Cardiac muscle cell (in vitro differentiated cells and primary cell): ENCODE measurements at regions not wholly inside any gene's neighbourhood (a gene's known extent, or its start where the extent isn't known, plus 50 kb on each side); places are given as distances from the start of the nearest gene placed in this dataset.

Experiments used
- DNase-seq, 2 donors: peaks; one replicate each; pipeline versions ENCODE4 v3.0.0 to v3.0.0-alpha.2; 2010 to 2017; ENCODE audit warnings: low read depth in 1 of 2, low spot score in 1 of 2
- H3K27ac ChIP-seq: fragments of 200-600 bp; sonication (generic); 2 replicates; pipeline ENCODE4 v1.5.1; 2016
- H3K27me3 ChIP-seq: fragments of 200-600 bp; sonication (generic); 2 replicates; pipeline ENCODE4 v1.6.0; 2016; ENCODE audit warnings: control low read depth
- H3K36me3 ChIP-seq: fragments of 200-600 bp; sonication (generic); 2 replicates; pipeline ENCODE4 v1.5.1; 2016; ENCODE audit warnings: control low read depth
- H3K4me1 ChIP-seq: fragments of 200-600 bp; sonication (generic); 2 replicates; pipeline ENCODE4 v1.8.1; 2017; ENCODE audit warnings: low read depth, mild to moderate bottlenecking, mixed run types
- H3K4me3 ChIP-seq: fragments of 200-600 bp; sonication (generic); 2 replicates; pipeline ENCODE4 v1.5.1; 2016; ENCODE audit warnings: mild to moderate bottlenecking
- H3K9me3 ChIP-seq: fragments of 200-600 bp; sonication (generic); 2 replicates; pipeline ENCODE4 v1.5.1; 2017; ENCODE audit warnings: low read depth, mild to moderate bottlenecking, control low read depth
- CTCF ChIP-seq: IDR thresholded peaks from 2 replicates; pipeline ENCODE4 v1.5.1; 2012; ENCODE audit warnings: low read depth, mild to moderate bottlenecking, low read length

- Histone ChIP-seq H3K27ac (no peak overlapping the region), H3K36me3 (no peaks in the 10 kb centered on the region), H3K27me3 (no peaks in the 10 kb centered on the region), H3K4me3 (no peak overlapping the region), H3K9me3 (no peaks in the 10 kb centered on the region), H3K4me1 (no peaks in the 10 kb centered on the region)
- no peak for DNase-seq
- no peak for TF ChIP-seq CTCF
These were observed 978.8 kb upstream of the POU3F3 start for GRCh38 chr2:103875131-103875530.

GRCh38 chr2:103875531-103875930, 978.4 kb upstream of the POU3F3 start:
- Histone ChIP-seq H3K9me3 (no peaks in the 10 kb centered on the region), H3K4me1 (no peaks in the 10 kb centered on the region), H3K27ac (no peak overlapping the region), H3K27me3 (no peaks in the 10 kb centered on the region), H3K36me3 (no peaks in the 10 kb centered on the region), H3K4me3 (no peak overlapping the region)
- no peak for DNase-seq
- no peak for TF ChIP-seq CTCF

GRCh38 chr2:103876611-103877010, 977.3 kb upstream of the POU3F3 start:
- Histone ChIP-seq H3K4me1 (no peaks in the 10 kb centered on the region), H3K27me3 (no peaks in the 10 kb centered on the region), H3K27ac (no peak overlapping the region), H3K4me3 (no peak overlapping the region), H3K36me3 (no peaks in the 10 kb centered on the region), H3K9me3 (no peaks in the 10 kb centered on the region)
- no peak for DNase-seq
- no peak for TF ChIP-seq CTCF

- H3K4me3 ChIP-seq, result no peak overlapping the region
- no peaks in the 10 kb centered on the region for H3K4me1 ChIP-seq
- no peaks in the 10 kb centered on the region for H3K27me3 ChIP-seq
These were observed 974.8 kb upstream of the POU3F3 start for GRCh38 chr2:103879101-103879500.

GRCh38 chr2:103880081-103880834, 973.7 kb upstream of the POU3F3 start:
- no peak for DNase-seq
- TF ChIP-seq CTCF, result no peak
- no peaks in the 10 kb centered on the region for H3K4me1 ChIP-seq
- H3K9me3 ChIP-seq, result no peaks in the 10 kb centered on the region
- H3K4me3 ChIP-seq, result no peak overlapping the region
- no peaks in the 10 kb centered on the region for H3K36me3 ChIP-seq
- no peaks in the 10 kb centered on the region for H3K27me3 ChIP-seq
- no peak overlapping the region for H3K27ac ChIP-seq

More at GRCh38 chr2:103879101-103879500, 974.8 kb upstream of the POU3F3 start:
- no peak for TF ChIP-seq CTCF
- no peak for DNase-seq
- Histone ChIP-seq H3K36me3 (no peaks in the 10 kb centered on the region), H3K9me3 (no peaks in the 10 kb centered on the region), H3K27ac (no peak overlapping the region)

GRCh38 chr2:103887625-103888024, 966.3 kb upstream of the POU3F3 start:
- H3K4me3 ChIP-seq, result no peak overlapping the region
- H3K4me1 ChIP-seq, result no peaks in the 10 kb centered on the region
- no peaks in the 10 kb centered on the region for H3K9me3 ChIP-seq
- no peak overlapping the region for H3K27ac ChIP-seq
- DNase-seq, result no peak
- no peak for TF ChIP-seq CTCF
- no peaks in the 10 kb centered on the region for H3K27me3 ChIP-seq
- H3K36me3 ChIP-seq, result no peaks in the 10 kb centered on the region
